Astrocyte (in vitro differentiated cells and primary cell): ENCODE measurements at regions not wholly inside any gene's neighbourhood (a gene's known extent, or its start where the extent isn't known, plus 50 kb on each side); places are given as distances from the start of the nearest gene placed in this dataset.

Source experiments
- DNase-seq: peaks from one replicate; pipeline ENCODE4 v3.0.0-alpha.2; 2010; ENCODE audit warnings: low read depth
- FAIRE-seq: peaks from 2 replicates; lab custom pipeline; 2011; peaks lifted over from hg19 to GRCh38; lab: Jason Lieb, UNC
- H2AFZ ChIP-seq: 2 replicates; pipeline ENCODE4 v1.6.0; 2012; ENCODE audit warnings: low read depth, low read length, inconsistent platforms
- H3K27ac ChIP-seq: 2 replicates; pipeline ENCODE4 v1.5.1; 2011; ENCODE audit warnings: low read depth, low read length, inconsistent platforms
- H3K27me3 ChIP-seq: 2 replicates; pipeline ENCODE4 v1.6.0; 2011; ENCODE audit warnings: low read length, inconsistent platforms; ENCODE audit not compliant: insufficient read depth
- H3K36me3 ChIP-seq: 2 replicates; pipeline ENCODE4 v1.5.1; 2011; ENCODE audit warnings: low read length, inconsistent platforms; ENCODE audit not compliant: insufficient read depth
- H3K4me1 ChIP-seq: 2 replicates; pipeline ENCODE4 v1.5.1; 2011; ENCODE audit warnings: low read length, inconsistent platforms; ENCODE audit not compliant: insufficient read depth
- H3K4me2 ChIP-seq: 2 replicates; pipeline ENCODE4 v1.6.0; 2012; ENCODE audit warnings: low read length, inconsistent platforms
- H3K4me3 ChIP-seq: 2 replicates; pipeline ENCODE4 v1.5.1; 2011; ENCODE audit warnings: low read depth, mild to moderate bottlenecking, low read length, inconsistent platforms; ENCODE audit not compliant: insufficient read depth
- H3K79me2 ChIP-seq: 2 replicates; pipeline ENCODE4 v1.6.0; 2012; ENCODE audit warnings: mild to moderate bottlenecking, low read length, inconsistent platforms; ENCODE audit not compliant: insufficient read depth
- H3K9ac ChIP-seq: 2 replicates; pipeline ENCODE4 v1.6.0; 2012; ENCODE audit warnings: mild to moderate bottlenecking, low read length, inconsistent platforms
- H3K9me3 ChIP-seq: 2 replicates; pipeline ENCODE4 v1.5.1; 2012; ENCODE audit warnings: low read depth, mild to moderate bottlenecking, low read length, inconsistent platforms; ENCODE audit not compliant: insufficient read depth
- H4K20me1 ChIP-seq: 2 replicates; pipeline ENCODE4 v1.6.0; 2012; ENCODE audit warnings: low read length, inconsistent platforms; ENCODE audit not compliant: insufficient read depth
- H3K27ac Mint-ChIP-seq: one replicate; pipeline ENCODE4 v1.8.0; 2021; ENCODE audit warnings: mild to moderate bottlenecking, mixed read lengths; ENCODE audit not compliant: unreplicated experiment
- H3K27me3 Mint-ChIP-seq: one replicate; pipeline ENCODE4 v1.8.0; 2021; ENCODE audit warnings: low read depth, mixed read lengths; ENCODE audit not compliant: unreplicated experiment
- H3K36me3 Mint-ChIP-seq: one replicate; pipeline ENCODE4 v1.8.0; 2021; ENCODE audit warnings: low read depth, mixed read lengths; ENCODE audit not compliant: unreplicated experiment
- H3K4me1 Mint-ChIP-seq: one replicate; pipeline ENCODE4 v1.8.0; 2021; ENCODE audit warnings: low read depth, mixed read lengths; ENCODE audit not compliant: unreplicated experiment
- H3K4me3 Mint-ChIP-seq: one replicate; pipeline ENCODE4 v1.8.0; 2021; ENCODE audit warnings: mild to moderate bottlenecking, moderate library complexity, mixed read lengths; ENCODE audit not compliant: unreplicated experiment
- H3K9me3 Mint-ChIP-seq: one replicate; pipeline ENCODE4 v1.8.0; 2021; ENCODE audit warnings: mild to moderate bottlenecking, mixed read lengths; ENCODE audit not compliant: unreplicated experiment
- CTCF ChIP-seq: IDR thresholded peaks from 2 replicates; pipeline ENCODE4 v1.5.1; 2011; ENCODE audit warnings: low read depth, mild to moderate bottlenecking, inconsistent platforms, low read length, moderate library complexity; ENCODE audit not compliant: insufficient read depth
- EZH2 ChIP-seq: IDR thresholded peaks from 2 replicates; pipeline ENCODE4 v1.6.1; 2012; ENCODE audit warnings: mild to moderate bottlenecking, low read length, inconsistent platforms; ENCODE audit not compliant: insufficient read depth

GRCh38 chr21:41666641-41667081, 100.2 kb downstream of the RIPK4 start:
- Mint-ChIP-seq H3K27me3 (peaks cover 16% of the 10 kb centered on the region), H3K4me3 (no peak overlapping the region), H3K4me1 (peaks cover 14% of the 10 kb centered on the region), H3K27ac (no peak overlapping the region), H3K36me3 (no peaks in the 10 kb centered on the region), H3K9me3 (peaks cover 3% of the 10 kb centered on the region)
- Histone ChIP-seq H3K4me2 (no peak overlapping the region), H3K4me3 (no peak overlapping the region), H3K27ac (no peak overlapping the region), H3K9me3 (no peaks in the 10 kb centered on the region), H3K4me1 (peaks cover 20% of the 10 kb centered on the region), H3K9ac (no peak overlapping the region), H3K27me3 (no peaks in the 10 kb centered on the region), H3K79me2 (no peaks in the 10 kb centered on the region), H3K36me3 (no peaks in the 10 kb centered on the region), H2AFZ (no peak overlapping the region), H4K20me1 (no peaks in the 10 kb centered on the region)
- FAIRE-seq (no peak), DNase-seq (no peak)
- TF ChIP-seq EZH2 (no peak), CTCF (no peak)

- Histone ChIP-seq H3K27ac (no peak overlapping the region), H3K4me3 (no peak overlapping the region), H3K9me3 (no peaks in the 10 kb centered on the region), H3K79me2 (no peaks in the 10 kb centered on the region), H2AFZ (no peak overlapping the region), H3K9ac (no peak overlapping the region), H4K20me1 (no peaks in the 10 kb centered on the region), H3K4me1 (peaks cover 20% of the 10 kb centered on the region), H3K36me3 (no peaks in the 10 kb centered on the region), H3K27me3 (no peaks in the 10 kb centered on the region), H3K4me2 (no peak overlapping the region)
- Mint-ChIP-seq H3K27me3 (peaks cover 12% of the 10 kb centered on the region), H3K27ac (no peak overlapping the region), H3K9me3 (peaks cover 3% of the 10 kb centered on the region), H3K4me3 (no peak overlapping the region), H3K4me1 (peaks cover 14% of the 10 kb centered on the region), H3K36me3 (no peaks in the 10 kb centered on the region)
- TF ChIP-seq EZH2 = no peak
- no peak for TF ChIP-seq CTCF
- FAIRE-seq (no peak), DNase-seq (no peak)
Observed at GRCh38 chr21:41665766-41666595, 100.9 kb downstream of the RIPK4 start.
